ENCODE measurements at regions not wholly inside any gene's neighbourhood (a gene's known extent, or its start where the extent isn't known, plus 50 kb on each side); places are given as distances from the start of the nearest gene placed in this dataset.

DNA sequence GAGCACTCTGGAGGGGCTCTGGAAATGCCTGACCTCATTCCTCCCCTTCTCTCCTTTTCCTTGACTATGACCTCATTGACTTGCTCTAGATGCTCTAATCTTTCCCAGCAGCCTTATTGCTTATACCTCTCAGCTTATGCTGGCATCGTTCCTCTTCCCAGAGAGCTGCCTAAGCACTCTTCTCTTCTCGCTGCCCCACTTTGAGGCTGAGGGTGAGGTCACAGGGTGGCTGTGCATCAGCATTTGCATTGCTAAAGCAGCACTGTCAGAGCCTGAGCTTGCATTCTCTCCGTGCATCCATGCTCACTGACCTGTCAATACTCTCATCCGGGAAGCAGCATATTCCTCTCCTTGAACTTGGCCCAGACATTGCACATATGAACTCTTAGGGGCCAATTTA lies 96.4 kb upstream of the NTRK2 start:
- Mint-ChIP-seq H3K36me3 (ENCODE audit: insufficient read depth, unreplicated experiment) (no peaks in the 10 kb centered on the region), H3K4me3 (ENCODE audit: unreplicated experiment) (no peak overlapping the region), H3K27ac (ENCODE audit: low read depth, unreplicated experiment) (no peak overlapping the region), H3K4me1 (ENCODE audit: insufficient read depth, unreplicated experiment) (peaks cover 3% of the 10 kb centered on the region), H3K9me3 (ENCODE audit: unreplicated experiment) (peaks cover 8% of the 10 kb centered on the region), H3K27me3 (ENCODE audit: insufficient read depth, unreplicated experiment) (no peaks in the 10 kb centered on the region)
- POLR2A ChIA-PET = no interaction called here
- intact Hi-C loops (cut with micrococcal nuclease) = no loop called here
- TF ChIP-seq, protein P1, sequence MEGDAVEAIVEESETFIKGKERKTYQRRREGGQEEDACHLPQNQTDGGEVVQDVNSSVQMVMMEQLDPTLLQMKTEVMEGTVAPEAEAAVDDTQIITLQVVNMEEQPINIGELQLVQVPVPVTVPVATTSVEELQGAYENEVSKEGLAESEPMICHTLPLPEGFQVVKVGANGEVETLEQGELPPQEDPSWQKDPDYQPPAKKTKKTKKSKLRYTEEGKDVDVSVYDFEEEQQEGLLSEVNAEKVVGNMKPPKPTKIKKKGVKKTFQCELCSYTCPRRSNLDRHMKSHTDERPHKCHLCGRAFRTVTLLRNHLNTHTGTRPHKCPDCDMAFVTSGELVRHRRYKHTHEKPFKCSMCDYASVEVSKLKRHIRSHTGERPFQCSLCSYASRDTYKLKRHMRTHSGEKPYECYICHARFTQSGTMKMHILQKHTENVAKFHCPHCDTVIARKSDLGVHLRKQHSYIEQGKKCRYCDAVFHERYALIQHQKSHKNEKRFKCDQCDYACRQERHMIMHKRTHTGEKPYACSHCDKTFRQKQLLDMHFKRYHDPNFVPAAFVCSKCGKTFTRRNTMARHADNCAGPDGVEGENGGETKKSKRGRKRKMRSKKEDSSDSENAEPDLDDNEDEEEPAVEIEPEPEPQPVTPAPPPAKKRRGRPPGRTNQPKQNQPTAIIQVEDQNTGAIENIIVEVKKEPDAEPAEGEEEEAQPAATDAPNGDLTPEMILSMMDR (IDR thresholded peaks at IDR 0.05; ENCODE audit: unreplicated experiment) = no peak
- BruUV-seq (replicated peaks) = no TSS peak
- DNase-seq (ENCODE audit: unreplicated experiment) = no peak
- CTCF ChIA-PET = interaction anchor here (0.6 kb wide), 1 partner anchor 142 kb away, joined by 3 read pairs; no protein-coding TSS in a partner anchor

DNA sequence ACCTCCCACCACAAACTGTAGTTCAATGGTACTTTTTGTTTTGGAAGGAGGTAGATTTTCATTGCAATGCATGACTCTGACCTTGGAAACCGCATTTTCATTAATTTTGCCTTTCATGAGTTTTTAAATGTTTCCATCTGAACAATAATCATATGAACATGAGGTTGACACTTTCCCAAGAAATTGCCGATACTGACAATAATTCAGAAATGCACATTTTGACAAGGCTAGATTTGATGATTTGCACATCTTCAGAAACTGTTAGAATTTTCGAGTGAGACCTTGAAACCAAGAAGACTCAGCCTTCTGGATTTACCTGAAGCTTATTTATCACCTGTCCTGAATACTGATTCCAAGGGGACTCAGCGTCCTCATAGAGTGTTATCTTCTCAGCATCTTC lies 93.8 kb upstream of the NTRK2 start:
- Mint-ChIP-seq H3K4me3 (ENCODE audit: unreplicated experiment) (no peak overlapping the region), H3K4me1 (ENCODE audit: insufficient read depth, unreplicated experiment) (peaks cover 6% of the 10 kb centered on the region), H3K27me3 (ENCODE audit: insufficient read depth, unreplicated experiment) (no peaks in the 10 kb centered on the region), H3K9me3 (ENCODE audit: unreplicated experiment) (peaks cover 11% of the 10 kb centered on the region), H3K36me3 (ENCODE audit: insufficient read depth, unreplicated experiment) (no peaks in the 10 kb centered on the region), H3K27ac (ENCODE audit: low read depth, unreplicated experiment) (no peak overlapping the region)
- POLR2A ChIA-PET = no interaction called here
- TF ChIP-seq, protein P1 (IDR thresholded peaks at IDR 0.05; ENCODE audit: unreplicated experiment) = no peak
- no TSS peak for BruUV-seq (replicated peaks)
- DNase-seq (ENCODE audit: unreplicated experiment) = no peak
- intact Hi-C loops (cut with micrococcal nuclease) = no loop called here
- CTCF ChIA-PET = interaction anchor here (0.5 kb wide), 1 partner anchor 559 kb away, joined by 3 read pairs; no protein-coding TSS in a partner anchor

DNA sequence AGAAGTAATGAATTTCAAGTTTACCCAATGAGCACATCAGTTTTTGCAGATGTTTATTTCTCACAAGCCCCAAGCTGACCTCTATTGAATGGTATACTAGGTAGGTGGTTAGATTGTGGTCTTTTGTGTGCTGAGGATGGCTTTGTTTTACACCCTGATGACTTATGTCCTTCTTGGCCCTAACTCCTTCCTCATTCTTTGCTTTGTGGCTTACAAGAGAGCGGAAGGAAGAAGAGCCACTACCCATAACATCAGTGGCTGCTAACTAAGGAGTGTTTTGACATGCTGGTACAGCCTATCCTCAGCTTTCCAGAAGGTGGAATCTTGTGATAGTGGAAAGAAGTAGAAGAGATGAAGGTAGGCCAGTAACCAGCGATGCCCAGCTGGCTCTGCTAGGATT lies 85.7 kb upstream of the NTRK2 start:
- TF ChIP-seq, protein P1 (IDR thresholded peaks at IDR 0.05; ENCODE audit: unreplicated experiment) = no peak
- H3K27me3 Mint-ChIP-seq (ENCODE audit: insufficient read depth, unreplicated experiment) = no peaks in the 10 kb centered on the region
- no peaks in the 10 kb centered on the region for H3K9me3 Mint-ChIP-seq (ENCODE audit: unreplicated experiment)
- ChIA-PET CTCF (no interaction called here), POLR2A (interaction anchor here (0.6 kb wide), 1 partner anchor 878 kb away, joined by 3 read pairs; no protein-coding TSS in a partner anchor)
- H3K4me1 Mint-ChIP-seq (ENCODE audit: insufficient read depth, unreplicated experiment) = peaks cover 5% of the 10 kb centered on the region
- no peak overlapping the region for H3K27ac Mint-ChIP-seq (ENCODE audit: low read depth, unreplicated experiment)
- no TSS peak for BruUV-seq (replicated peaks)
- intact Hi-C loops (cut with micrococcal nuclease) = no loop called here
- no peaks in the 10 kb centered on the region for H3K36me3 Mint-ChIP-seq (ENCODE audit: insufficient read depth, unreplicated experiment)
- DNase-seq (ENCODE audit: unreplicated experiment) = no peak
- H3K4me3 Mint-ChIP-seq (ENCODE audit: unreplicated experiment) = no peak overlapping the region

DNA sequence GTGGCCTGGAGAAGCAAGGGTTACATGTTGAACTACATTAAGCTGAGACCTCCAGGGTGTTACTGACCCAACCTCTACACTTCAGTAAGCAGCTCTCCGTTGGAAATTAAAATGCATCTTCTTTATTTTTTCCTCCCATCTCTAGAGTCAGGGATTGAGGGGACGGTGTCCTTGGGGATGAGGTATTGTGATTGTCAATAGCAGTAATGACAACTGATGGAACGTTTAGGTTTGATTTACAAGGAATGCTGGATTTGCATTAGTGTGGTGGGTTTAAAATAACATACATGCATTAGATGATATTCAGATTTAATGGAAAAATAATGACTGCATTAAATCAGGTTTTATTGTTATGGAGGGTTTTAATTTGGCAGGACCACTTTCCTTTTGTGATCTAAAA lies 82.9 kb upstream of the NTRK2 start:
- Mint-ChIP-seq H3K4me1 (ENCODE audit: insufficient read depth, unreplicated experiment) (peaks cover 5% of the 10 kb centered on the region), H3K27ac (ENCODE audit: low read depth, unreplicated experiment) (no peak overlapping the region), H3K4me3 (ENCODE audit: unreplicated experiment) (no peak overlapping the region), H3K36me3 (ENCODE audit: insufficient read depth, unreplicated experiment) (no peaks in the 10 kb centered on the region), H3K27me3 (ENCODE audit: insufficient read depth, unreplicated experiment) (no peaks in the 10 kb centered on the region), H3K9me3 (ENCODE audit: unreplicated experiment) (no peaks in the 10 kb centered on the region)
- DNase-seq (ENCODE audit: unreplicated experiment) = no peak
- CTCF ChIA-PET = no interaction called here
- intact Hi-C loops (cut with micrococcal nuclease) = no loop called here
- POLR2A ChIA-PET = no interaction called here
- TF ChIP-seq, protein P1 (IDR thresholded peaks at IDR 0.05; ENCODE audit: unreplicated experiment) = no peak
- no TSS peak for BruUV-seq (replicated peaks)

Measured in MCF 10A (cell line).